Hematopoietic multipotent progenitor cell (in vitro differentiated cells): ENCODE measurements at regions not wholly inside any gene's neighbourhood (a gene's known extent, or its start where the extent isn't known, plus 50 kb on each side); places are given as distances from the start of the nearest gene placed in this dataset.
A peak's percentile ranks its signal among the peaks of the same experiment; 100 is the strongest.
"Not testable (repeated sequence)": the region's sequence is repeated elsewhere in the genome, so short reads cannot be mapped to it uniquely, and the experiment has no call there.

Experiments
- DNase-seq, 3 donors: peaks; one replicate each; pipeline ENCODE4 v3.0.0-alpha.2; 2011 to 2015; ENCODE audit warnings: low read depth in 2 of 3, low spot score in 2 of 3

GRCh38 chr5:159493696-159494095 is 163.4 kb upstream of the IL12B start:
- DNase-seq, result no peak

- DNase-seq, result no peak
Measured at GRCh38 chr5:159496773-159497172, 166.5 kb upstream of the IL12B start.

GRCh38 chr5:159497221-159497620 is 166.9 kb upstream of the IL12B start:
- no peak for DNase-seq

- DNase-seq, result no peak
Measured at GRCh38 chr5:159498630-159499029, 168.3 kb upstream of the IL12B start.

GRCh38 chr5:159502116-159502515 is 171.8 kb upstream of the IL12B start:
- DNase-seq, result not testable (repeated sequence)

GRCh38 chr5:159503236-159503635 is 172.9 kb upstream of the IL12B start:
- no peak for DNase-seq

GRCh38 chr5:159504106-159504856 is 174.0 kb upstream of the IL12B start:
- DNase-seq, result no peak

- peak in 2 of 3 donors; percentile 10 for DNase-seq
Measured at GRCh38 chr5:159504857-159505304, 174.6 kb upstream of the IL12B start.

- DNase-seq, result no peak
Measured at GRCh38 chr5:159507055-159507454, 176.8 kb upstream of the IL12B start.

- DNase-seq, result no peak
Measured at GRCh38 chr5:159507661-159508060, 177.4 kb upstream of the IL12B start.

- no peak for DNase-seq
Measured at GRCh38 chr5:159508344-159508743, 178.1 kb upstream of the IL12B start.

GRCh38 chr5:159509002-159509660 is 178.8 kb upstream of the IL12B start:
- no peak for DNase-seq

- DNase-seq, result no peak
Measured at GRCh38 chr5:159510282-159510681, 180.0 kb upstream of the IL12B start.

- DNase-seq, result no peak
Measured at GRCh38 chr5:159511570-159511969, 181.3 kb upstream of the IL12B start.

GRCh38 chr5:159512064-159512463 is 181.8 kb upstream of the IL12B start:
- DNase-seq, result no peak

GRCh38 chr5:159514229-159514810 is 184.0 kb upstream of the IL12B start:
- DNase-seq, result no peak

GRCh38 chr5:159515197-159515596 is 184.9 kb upstream of the IL12B start:
- no peak for DNase-seq

GRCh38 chr5:159515909-159516415 is 185.7 kb upstream of the IL12B start:
- peak in 2 of 3 donors; percentile 69 to 73 for DNase-seq

- DNase-seq, result no peak
Measured at GRCh38 chr5:159518371-159518770, 188.1 kb upstream of the IL12B start.

GRCh38 chr5:159519365-159519764 is 189.1 kb upstream of the IL12B start:
- no peak for DNase-seq

- DNase-seq, result no peak
Measured at GRCh38 chr5:159522841-159523240, 192.6 kb upstream of the IL12B start.

GRCh38 chr5:159524279-159524678 is 194.0 kb upstream of the IL12B start:
- not testable (repeated sequence) for DNase-seq
